Suprapubic skin (tissue), 4 donors: ENCODE measurements at regions not wholly inside any gene's neighbourhood (a gene's known extent, or its start where the extent isn't known, plus 50 kb on each side); places are given as distances from the start of the nearest gene placed in this dataset.

Experiments used
- CTCF ChIP-seq, 2 donors: fragments of 200-600 bp in 1 of 2; fragments of 450-650 bp in 1 of 2; sonication (generic) in 1 of 2; IDR thresholded peaks; one replicate each; pipeline ENCODE4 v1.5.1; 2016 to 2019; ENCODE audit warnings: antibody characterized with exemption in 2 of 2, mild to moderate bottlenecking in 1 of 2, moderate library complexity in 1 of 2
- EP300 ChIP-seq: sonication (generic); formaldehyde crosslinking; IDR thresholded peaks from one replicate; pipeline ENCODE4 v1.6.1; 2017; ENCODE audit warnings: antibody characterized with exemption
- POLR2A ChIP-seq, 2 donors: fragments of 450-650 bp; IDR thresholded peaks; one replicate each; pipeline ENCODE4 v1.6.1; 2017; ENCODE audit warnings: antibody characterized with exemption in 2 of 2, mild to moderate bottlenecking in 2 of 2, moderate library complexity in 2 of 2
- POLR2AphosphoS5 ChIP-seq, 3 donors: sonication (generic); formaldehyde crosslinking; IDR thresholded peaks; one replicate each; pipeline ENCODE4 v1.6.1; 2017; ENCODE audit warnings: antibody characterized with exemption in 3 of 3

GRCh38 chr5:87022415-87022814 is 245.3 kb upstream of the RASA1 start:
- no peak for TF ChIP-seq CTCF (IDR thresholded peaks at IDR 0.05)
- TF ChIP-seq POLR2AphosphoS5 (IDR thresholded peaks at IDR 0.05): no peak
- TF ChIP-seq POLR2A (IDR thresholded peaks at IDR 0.05): no peak
- no peak for TF ChIP-seq EP300
